ENCODE measurements at regions not wholly inside any gene's neighbourhood (a gene's known extent, or its start where the extent isn't known, plus 50 kb on each side); places are given as distances from the start of the nearest gene placed in this dataset.

- Histone ChIP-seq H3K36me3 (ENCODE audit: low read depth) (no peaks in the 10 kb centered on the region), H3K27me3 (ENCODE audit: insufficient read depth, poor library complexity, severe bottlenecking) (no peaks in the 10 kb centered on the region), H3K27ac (ENCODE audit: poor library complexity, severe bottlenecking) (no peak overlapping the region), H3K4me1 (ENCODE audit: insufficient read depth, poor library complexity, severe bottlenecking) (peaks cover 17% of the 10 kb centered on the region), H3K9me3 (ENCODE audit: severe bottlenecking) (no peaks in the 10 kb centered on the region), H3K4me3 (ENCODE audit: severe bottlenecking) (no peak overlapping the region)
- DNase-seq (ENCODE audit: low spot score) (no peak), ATAC-seq (ENCODE audit: low read depth) (no peak)
- no peak for TF ChIP-seq CTCF (IDR thresholded peaks at IDR 0.05; ENCODE audit: poor library complexity, severe bottlenecking)
These were observed 1198.5 kb upstream of the SORCS1 start for GRCh38 chr10:108362961-108363360.

- Histone ChIP-seq H3K9me3 (ENCODE audit: severe bottlenecking) (no peaks in the 10 kb centered on the region), H3K27me3 (ENCODE audit: insufficient read depth, poor library complexity, severe bottlenecking) (no peaks in the 10 kb centered on the region), H3K4me3 (ENCODE audit: severe bottlenecking) (no peak overlapping the region), H3K36me3 (ENCODE audit: low read depth) (no peaks in the 10 kb centered on the region), H3K4me1 (ENCODE audit: insufficient read depth, poor library complexity, severe bottlenecking) (peaks cover 17% of the 10 kb centered on the region), H3K27ac (ENCODE audit: poor library complexity, severe bottlenecking) (no peak overlapping the region)
- no peak for TF ChIP-seq CTCF (IDR thresholded peaks at IDR 0.05; ENCODE audit: poor library complexity, severe bottlenecking)
- ATAC-seq (ENCODE audit: low read depth), result no peak
- no peak for DNase-seq (ENCODE audit: low spot score)
These were observed 1197.8 kb upstream of the SORCS1 start for GRCh38 chr10:108362296-108362695.

DNA sequence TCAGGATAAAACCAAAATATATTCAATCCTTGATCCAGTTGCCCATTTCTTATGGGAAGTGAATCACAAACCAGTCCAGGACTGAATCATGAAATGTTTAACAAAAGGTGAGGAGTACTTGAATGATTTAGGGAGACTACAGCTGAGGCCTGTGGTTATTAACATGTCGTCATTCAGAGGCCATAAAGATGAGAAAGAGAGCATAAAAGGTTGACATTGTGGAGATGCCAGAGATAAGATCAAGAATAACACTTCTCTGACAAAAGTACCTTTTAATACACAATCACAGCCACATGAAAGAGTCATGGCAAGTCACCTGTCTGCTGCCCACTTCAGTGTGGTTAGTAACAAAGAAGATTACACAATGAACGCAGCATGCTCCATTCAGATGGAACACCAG lies 1195.7 kb upstream of the SORCS1 start:
- DNase-seq (ENCODE audit: low spot score) (no peak), ATAC-seq (ENCODE audit: low read depth) (peak; percentile 71)
- Histone ChIP-seq H3K4me3 (ENCODE audit: severe bottlenecking) (no peak overlapping the region), H3K27me3 (ENCODE audit: insufficient read depth, poor library complexity, severe bottlenecking) (no peaks in the 10 kb centered on the region), H3K27ac (ENCODE audit: poor library complexity, severe bottlenecking) (peak overlapping the region; percentile 63), H3K36me3 (ENCODE audit: low read depth) (no peaks in the 10 kb centered on the region), H3K9me3 (ENCODE audit: severe bottlenecking) (no peaks in the 10 kb centered on the region), H3K4me1 (ENCODE audit: insufficient read depth, poor library complexity, severe bottlenecking) (peaks cover 17% of the 10 kb centered on the region)
- TF ChIP-seq CTCF (IDR thresholded peaks at IDR 0.05; ENCODE audit: poor library complexity, severe bottlenecking), result no peak

- peak overlapping the region; percentile 63 for H3K27ac ChIP-seq (ENCODE audit: poor library complexity, severe bottlenecking)
- ATAC-seq (ENCODE audit: low read depth) (peak; percentile 99), DNase-seq (ENCODE audit: low spot score) (peak; percentile 66)
- peak; percentile 66 for TF ChIP-seq CTCF (IDR thresholded peaks at IDR 0.05; ENCODE audit: poor library complexity, severe bottlenecking)
- no peaks in the 10 kb centered on the region for H3K36me3 ChIP-seq (ENCODE audit: low read depth)
- peaks cover 17% of the 10 kb centered on the region for H3K4me1 ChIP-seq (ENCODE audit: insufficient read depth, poor library complexity, severe bottlenecking)
- no peak overlapping the region for H3K4me3 ChIP-seq (ENCODE audit: severe bottlenecking)
- H3K27me3 ChIP-seq (ENCODE audit: insufficient read depth, poor library complexity, severe bottlenecking), result no peaks in the 10 kb centered on the region
- no peaks in the 10 kb centered on the region for H3K9me3 ChIP-seq (ENCODE audit: severe bottlenecking)
These were observed 1194.4 kb upstream of the SORCS1 start for GRCh38 chr10:108358912-108359311.

- no peak for TF ChIP-seq CTCF (IDR thresholded peaks at IDR 0.05; ENCODE audit: poor library complexity, severe bottlenecking)
- Histone ChIP-seq H3K4me3 (ENCODE audit: severe bottlenecking) (no peak overlapping the region), H3K36me3 (ENCODE audit: low read depth) (no peaks in the 10 kb centered on the region), H3K9me3 (ENCODE audit: severe bottlenecking) (no peaks in the 10 kb centered on the region), H3K27ac (ENCODE audit: poor library complexity, severe bottlenecking) (no peak overlapping the region), H3K4me1 (ENCODE audit: insufficient read depth, poor library complexity, severe bottlenecking) (no peaks in the 10 kb centered on the region), H3K27me3 (ENCODE audit: insufficient read depth, poor library complexity, severe bottlenecking) (no peaks in the 10 kb centered on the region)
- ATAC-seq (ENCODE audit: low read depth) (no peak), DNase-seq (ENCODE audit: low spot score) (no peak)
These were observed 1188.3 kb upstream of the SORCS1 start for GRCh38 chr10:108352771-108353170.
